ENCODE measurements at regions not wholly inside any gene's neighbourhood (a gene's known extent, or its start where the extent isn't known, plus 50 kb on each side); places are given as distances from the start of the nearest gene placed in this dataset.

DNA sequence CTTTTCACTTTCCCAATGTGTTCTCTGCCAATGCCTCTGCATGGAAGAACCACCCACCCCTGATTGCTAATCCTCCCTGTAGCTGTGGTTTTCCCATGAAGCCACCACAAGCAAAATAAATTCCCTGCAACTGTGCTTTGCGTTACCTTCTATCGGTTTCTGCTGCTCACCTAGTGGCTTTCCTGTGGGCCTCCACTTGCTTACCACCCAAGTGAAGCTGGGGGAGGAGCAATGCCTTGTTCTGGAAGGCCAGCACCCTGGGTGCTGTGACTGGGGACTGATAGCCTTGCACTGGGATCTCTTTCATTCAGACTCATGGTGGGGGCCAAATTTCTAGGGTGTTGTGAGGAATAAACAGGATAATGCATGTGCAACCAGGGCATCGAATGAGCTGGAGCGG is 56.3 kb upstream of the GDNF start:
- Histone ChIP-seq H3K4me3 (ENCODE audit: low read depth, low read length, poor library complexity, severe bottlenecking) (no peak overlapping the region), H3K27me3 (replicated peaks; ENCODE audit: insufficient read depth, low read depth, low read length, poor library complexity) (no peaks in the 10 kb centered on the region), H3K27ac (ENCODE audit: low read depth, low read length, poor library complexity, severe bottlenecking) (no peak overlapping the region), H3K36me3 (ENCODE audit: insufficient read depth, low read length, poor library complexity, severe bottlenecking) (no peaks in the 10 kb centered on the region), H3K4me1 (ENCODE audit: insufficient read depth, low read length, poor library complexity, severe bottlenecking) (no peaks in the 10 kb centered on the region), H3K9me3 (ENCODE audit: low read depth, low read length, poor library complexity, severe bottlenecking) (no peaks in the 10 kb centered on the region)
- ChIA-PET POLR2A (ENCODE audit: low non-redundant PET) (no interaction called here), CTCF (no interaction called here)
- TF ChIP-seq, protein P1, sequence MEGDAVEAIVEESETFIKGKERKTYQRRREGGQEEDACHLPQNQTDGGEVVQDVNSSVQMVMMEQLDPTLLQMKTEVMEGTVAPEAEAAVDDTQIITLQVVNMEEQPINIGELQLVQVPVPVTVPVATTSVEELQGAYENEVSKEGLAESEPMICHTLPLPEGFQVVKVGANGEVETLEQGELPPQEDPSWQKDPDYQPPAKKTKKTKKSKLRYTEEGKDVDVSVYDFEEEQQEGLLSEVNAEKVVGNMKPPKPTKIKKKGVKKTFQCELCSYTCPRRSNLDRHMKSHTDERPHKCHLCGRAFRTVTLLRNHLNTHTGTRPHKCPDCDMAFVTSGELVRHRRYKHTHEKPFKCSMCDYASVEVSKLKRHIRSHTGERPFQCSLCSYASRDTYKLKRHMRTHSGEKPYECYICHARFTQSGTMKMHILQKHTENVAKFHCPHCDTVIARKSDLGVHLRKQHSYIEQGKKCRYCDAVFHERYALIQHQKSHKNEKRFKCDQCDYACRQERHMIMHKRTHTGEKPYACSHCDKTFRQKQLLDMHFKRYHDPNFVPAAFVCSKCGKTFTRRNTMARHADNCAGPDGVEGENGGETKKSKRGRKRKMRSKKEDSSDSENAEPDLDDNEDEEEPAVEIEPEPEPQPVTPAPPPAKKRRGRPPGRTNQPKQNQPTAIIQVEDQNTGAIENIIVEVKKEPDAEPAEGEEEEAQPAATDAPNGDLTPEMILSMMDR (conservative IDR thresholded peaks at IDR 0.05; ENCODE audit: low read depth, low read length) = no peak
- TF ChIP-seq EZH2 (IDR thresholded peaks at IDR 0.05; ENCODE audit: borderline replicate concordance, low read depth, low read length, poor library complexity, severe bottlenecking) = no peak
- intact Hi-C loops (cut with micrococcal nuclease; ENCODE audit: unreplicated experiment) = no loop called here
- BruUV-seq (replicated peaks) = no TSS peak
- DNase-seq (ENCODE audit: low spot score) = no peak

DNA sequence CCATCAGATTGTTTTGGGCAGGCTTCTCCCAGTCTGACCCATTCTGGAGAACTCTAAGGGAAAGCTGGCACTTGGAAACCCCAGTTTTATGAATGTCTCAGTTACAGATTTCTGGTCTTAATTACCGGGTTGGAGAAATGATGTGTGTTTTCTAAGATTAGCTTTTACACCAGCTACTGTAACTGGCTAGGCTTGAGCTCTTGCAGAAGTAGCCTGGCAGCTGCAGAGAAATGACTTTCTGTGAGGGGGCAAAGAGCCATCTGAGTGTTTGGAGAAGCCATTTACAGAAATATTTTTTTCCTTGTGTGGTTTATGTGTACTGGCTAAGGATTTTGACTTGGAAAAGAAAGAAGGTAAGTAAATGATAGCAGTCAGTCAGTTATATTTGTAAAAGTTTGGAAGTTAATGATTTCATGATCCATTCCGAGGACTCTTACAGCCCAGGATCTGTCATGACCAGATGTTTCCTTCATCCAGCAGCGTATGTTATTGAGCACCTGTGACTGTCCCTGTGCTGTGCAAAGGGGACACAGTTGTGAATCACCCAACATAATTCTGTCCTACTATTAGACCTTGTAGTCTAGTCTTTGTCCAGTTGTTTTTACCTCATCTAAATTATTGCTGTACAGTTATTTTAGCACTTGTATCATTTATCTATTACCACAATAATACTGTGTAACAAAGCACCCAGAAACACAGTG is 53.7 kb upstream of the GDNF start:
- Histone ChIP-seq H3K4me1 (ENCODE audit: insufficient read depth, low read length, poor library complexity, severe bottlenecking) (no peaks in the 10 kb centered on the region), H3K4me3 (ENCODE audit: low read depth, low read length, poor library complexity, severe bottlenecking) (no peak overlapping the region), H3K27me3 (replicated peaks; ENCODE audit: insufficient read depth, low read depth, low read length, poor library complexity) (no peaks in the 10 kb centered on the region), H3K9me3 (ENCODE audit: low read depth, low read length, poor library complexity, severe bottlenecking) (no peaks in the 10 kb centered on the region), H3K27ac (ENCODE audit: low read depth, low read length, poor library complexity, severe bottlenecking) (no peak overlapping the region), H3K36me3 (ENCODE audit: insufficient read depth, low read length, poor library complexity, severe bottlenecking) (no peaks in the 10 kb centered on the region)
- POLR2A ChIA-PET (ENCODE audit: low non-redundant PET) = no interaction called here
- TF ChIP-seq, protein P1 (conservative IDR thresholded peaks at IDR 0.05; ENCODE audit: low read depth, low read length) = no peak
- no peak for TF ChIP-seq EZH2 (IDR thresholded peaks at IDR 0.05; ENCODE audit: borderline replicate concordance, low read depth, low read length, poor library complexity, severe bottlenecking)
- intact Hi-C loops (cut with micrococcal nuclease; ENCODE audit: unreplicated experiment) = no loop called here
- no peak for DNase-seq (ENCODE audit: low spot score)
- BruUV-seq (replicated peaks) = no TSS peak
- CTCF ChIA-PET = no interaction called here

DNA sequence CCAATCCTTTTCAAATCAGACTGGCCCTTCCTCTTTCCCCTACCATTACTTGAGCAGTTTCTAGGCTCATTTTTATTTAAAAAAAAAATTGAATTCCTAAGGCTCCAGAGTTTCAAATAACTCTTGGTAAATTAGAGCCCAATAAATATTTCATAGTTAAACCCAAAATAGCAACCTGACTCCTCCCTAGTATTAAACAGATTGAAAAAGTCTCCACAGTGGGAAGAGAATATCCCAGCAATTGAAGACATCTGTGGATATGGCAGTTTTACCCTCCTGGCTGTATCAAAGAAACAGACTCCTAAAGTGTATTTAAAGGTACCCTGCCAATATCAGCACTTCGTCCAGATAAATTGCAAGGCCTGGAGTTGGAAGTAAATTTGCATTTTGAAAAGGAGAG is 52.7 kb upstream of the GDNF start:
- H3K4me3 ChIP-seq (ENCODE audit: low read depth, low read length, poor library complexity, severe bottlenecking) = no peak overlapping the region
- no peaks in the 10 kb centered on the region for H3K36me3 ChIP-seq (ENCODE audit: insufficient read depth, low read length, poor library complexity, severe bottlenecking)
- DNase-seq (ENCODE audit: low spot score) = no peak
- POLR2A ChIA-PET (ENCODE audit: low non-redundant PET) = no interaction called here
- H3K27me3 ChIP-seq (replicated peaks; ENCODE audit: insufficient read depth, low read depth, low read length, poor library complexity) = no peaks in the 10 kb centered on the region
- H3K4me1 ChIP-seq (ENCODE audit: insufficient read depth, low read length, poor library complexity, severe bottlenecking) = no peaks in the 10 kb centered on the region
- no peaks in the 10 kb centered on the region for H3K9me3 ChIP-seq (ENCODE audit: low read depth, low read length, poor library complexity, severe bottlenecking)
- no peak overlapping the region for H3K27ac ChIP-seq (ENCODE audit: low read depth, low read length, poor library complexity, severe bottlenecking)
- CTCF ChIA-PET = no interaction called here
- intact Hi-C loops (cut with micrococcal nuclease; ENCODE audit: unreplicated experiment) = no loop called here
- BruUV-seq (replicated peaks) = no TSS peak
- TF ChIP-seq, protein P1 (conservative IDR thresholded peaks at IDR 0.05; ENCODE audit: low read depth, low read length) = no peak
- no peak for TF ChIP-seq EZH2 (IDR thresholded peaks at IDR 0.05; ENCODE audit: borderline replicate concordance, low read depth, low read length, poor library complexity, severe bottlenecking)
